ENCODE measurements at regions not wholly inside any gene's neighbourhood (a gene's known extent, or its start where the extent isn't known, plus 50 kb on each side); places are given as distances from the start of the nearest gene placed in this dataset.

DNA sequence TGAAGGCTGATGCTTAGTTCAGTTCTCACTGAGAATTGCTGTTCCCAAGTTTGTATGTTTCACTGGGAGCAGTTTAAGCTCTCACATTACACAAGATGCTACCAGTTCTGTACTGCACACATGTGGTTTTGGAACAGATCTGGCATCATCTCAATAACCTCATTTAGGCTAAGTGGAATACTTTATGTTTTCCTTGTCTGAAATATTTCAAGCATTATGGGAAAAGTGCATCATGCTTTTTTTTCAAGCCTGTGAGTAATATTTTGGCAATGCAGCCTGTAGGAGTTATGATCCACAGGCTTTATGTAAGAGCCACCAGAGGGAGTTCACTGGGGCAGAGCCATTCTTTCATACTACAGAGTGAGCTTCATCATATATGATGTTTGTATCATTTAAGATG lies 141.5 kb downstream of the OR4C45 start:
- no peak for TF ChIP-seq IRF1 (CRISPR knock-in tag; IDR thresholded peaks at IDR 0.05)
- TF ChIP-seq, protein P1, sequence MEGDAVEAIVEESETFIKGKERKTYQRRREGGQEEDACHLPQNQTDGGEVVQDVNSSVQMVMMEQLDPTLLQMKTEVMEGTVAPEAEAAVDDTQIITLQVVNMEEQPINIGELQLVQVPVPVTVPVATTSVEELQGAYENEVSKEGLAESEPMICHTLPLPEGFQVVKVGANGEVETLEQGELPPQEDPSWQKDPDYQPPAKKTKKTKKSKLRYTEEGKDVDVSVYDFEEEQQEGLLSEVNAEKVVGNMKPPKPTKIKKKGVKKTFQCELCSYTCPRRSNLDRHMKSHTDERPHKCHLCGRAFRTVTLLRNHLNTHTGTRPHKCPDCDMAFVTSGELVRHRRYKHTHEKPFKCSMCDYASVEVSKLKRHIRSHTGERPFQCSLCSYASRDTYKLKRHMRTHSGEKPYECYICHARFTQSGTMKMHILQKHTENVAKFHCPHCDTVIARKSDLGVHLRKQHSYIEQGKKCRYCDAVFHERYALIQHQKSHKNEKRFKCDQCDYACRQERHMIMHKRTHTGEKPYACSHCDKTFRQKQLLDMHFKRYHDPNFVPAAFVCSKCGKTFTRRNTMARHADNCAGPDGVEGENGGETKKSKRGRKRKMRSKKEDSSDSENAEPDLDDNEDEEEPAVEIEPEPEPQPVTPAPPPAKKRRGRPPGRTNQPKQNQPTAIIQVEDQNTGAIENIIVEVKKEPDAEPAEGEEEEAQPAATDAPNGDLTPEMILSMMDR (IDR thresholded peaks at IDR 0.05), result no peak
- TF ChIP-seq, protein P2, sequence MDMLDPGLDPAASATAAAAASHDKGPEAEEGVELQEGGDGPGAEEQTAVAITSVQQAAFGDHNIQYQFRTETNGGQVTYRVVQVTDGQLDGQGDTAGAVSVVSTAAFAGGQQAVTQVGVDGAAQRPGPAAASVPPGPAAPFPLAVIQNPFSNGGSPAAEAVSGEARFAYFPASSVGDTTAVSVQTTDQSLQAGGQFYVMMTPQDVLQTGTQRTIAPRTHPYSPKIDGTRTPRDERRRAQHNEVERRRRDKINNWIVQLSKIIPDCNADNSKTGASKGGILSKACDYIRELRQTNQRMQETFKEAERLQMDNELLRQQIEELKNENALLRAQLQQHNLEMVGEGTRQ (CRISPR knock-in tag; IDR thresholded peaks at IDR 0.05), result no peak
- TF ChIP-seq CREB1 (CRISPR knock-in tag; IDR thresholded peaks at IDR 0.05), result no peak
- TF ChIP-seq SMAD3 (CRISPR knock-in tag; IDR thresholded peaks at IDR 0.05; ENCODE audit: borderline replicate concordance), result no peak
